SK-N-MC (cell line): ENCODE measurements at regions not wholly inside any gene's neighbourhood (a gene's known extent, or its start where the extent isn't known, plus 50 kb on each side); places are given as distances from the start of the nearest gene placed in this dataset.

Experiments
- EZH2 ChIP-seq: fragments of 200-600 bp; sonication (generic); IDR thresholded peaks from one replicate; pipeline ENCODE4 v1.6.1; 2017; ENCODE audit warnings: antibody characterized with exemption
- POLR2AphosphoS5 ChIP-seq: IDR thresholded peaks from 2 replicates; pipeline ENCODE4 v1.6.1; 2012; ENCODE audit warnings: mild to moderate bottlenecking, low read depth, low read length, borderline replicate concordance

DNA sequence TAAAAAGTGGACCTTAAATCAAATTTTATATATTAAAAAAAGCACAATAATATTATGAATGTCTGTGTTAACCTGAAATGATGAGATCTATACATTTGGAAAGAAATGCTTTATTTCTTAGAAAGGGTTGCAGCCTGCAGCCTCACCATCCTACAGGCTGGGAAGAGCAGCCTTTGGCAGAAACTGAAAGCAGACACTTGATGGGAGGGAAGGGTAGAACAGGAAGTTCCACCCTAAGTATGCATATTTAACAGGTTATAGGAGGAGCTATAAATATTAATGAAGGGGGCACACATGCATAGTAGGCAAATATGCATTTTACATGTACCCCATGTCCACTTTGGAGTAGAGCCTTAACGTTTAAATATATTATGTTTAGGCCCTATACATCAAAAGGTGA is 498.0 kb downstream of the FLRT2 start:
- TF ChIP-seq POLR2AphosphoS5 (no peak), EZH2 (no peak)
